ENCODE measurements at regions not wholly inside any gene's neighbourhood (a gene's known extent, or its start where the extent isn't known, plus 50 kb on each side); places are given as distances from the start of the nearest gene placed in this dataset.

DNA sequence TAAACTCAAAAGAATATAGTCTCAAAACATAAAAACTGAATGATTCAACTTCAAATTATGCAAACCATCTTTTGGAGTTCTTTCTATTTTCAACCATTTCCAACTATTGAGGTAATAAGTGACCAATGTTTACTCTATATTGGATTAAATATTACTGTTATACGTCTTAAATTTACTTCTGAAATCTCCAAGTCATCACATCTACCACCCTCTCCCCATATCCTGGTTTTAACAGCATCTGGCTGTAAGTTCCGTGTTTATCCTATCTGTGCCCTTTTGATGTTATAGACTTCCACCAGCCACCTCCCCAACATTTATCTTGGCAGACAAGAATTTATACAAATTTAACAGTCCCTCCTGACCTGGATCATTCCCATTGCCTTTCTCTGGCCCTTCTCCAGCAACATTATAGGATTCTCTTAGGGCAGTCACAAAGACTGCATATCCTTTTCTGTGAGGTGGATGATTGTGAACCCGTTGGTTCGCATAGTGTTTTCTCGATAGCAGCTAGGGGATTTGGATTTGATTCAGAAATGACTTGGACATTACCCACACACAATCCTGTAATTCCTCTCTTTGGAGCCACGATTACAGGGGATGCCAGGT lies 313.4 kb upstream of the FMN2 start:
- CTCF ChIA-PET, result no interaction called here
- no TSS peak for BruUV-seq (replicated peaks)
- TF ChIP-seq, protein P1, sequence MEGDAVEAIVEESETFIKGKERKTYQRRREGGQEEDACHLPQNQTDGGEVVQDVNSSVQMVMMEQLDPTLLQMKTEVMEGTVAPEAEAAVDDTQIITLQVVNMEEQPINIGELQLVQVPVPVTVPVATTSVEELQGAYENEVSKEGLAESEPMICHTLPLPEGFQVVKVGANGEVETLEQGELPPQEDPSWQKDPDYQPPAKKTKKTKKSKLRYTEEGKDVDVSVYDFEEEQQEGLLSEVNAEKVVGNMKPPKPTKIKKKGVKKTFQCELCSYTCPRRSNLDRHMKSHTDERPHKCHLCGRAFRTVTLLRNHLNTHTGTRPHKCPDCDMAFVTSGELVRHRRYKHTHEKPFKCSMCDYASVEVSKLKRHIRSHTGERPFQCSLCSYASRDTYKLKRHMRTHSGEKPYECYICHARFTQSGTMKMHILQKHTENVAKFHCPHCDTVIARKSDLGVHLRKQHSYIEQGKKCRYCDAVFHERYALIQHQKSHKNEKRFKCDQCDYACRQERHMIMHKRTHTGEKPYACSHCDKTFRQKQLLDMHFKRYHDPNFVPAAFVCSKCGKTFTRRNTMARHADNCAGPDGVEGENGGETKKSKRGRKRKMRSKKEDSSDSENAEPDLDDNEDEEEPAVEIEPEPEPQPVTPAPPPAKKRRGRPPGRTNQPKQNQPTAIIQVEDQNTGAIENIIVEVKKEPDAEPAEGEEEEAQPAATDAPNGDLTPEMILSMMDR (conservative IDR thresholded peaks at IDR 0.05; ENCODE audit: low read depth, low read length), result no peak
- TF ChIP-seq EZH2 (IDR thresholded peaks at IDR 0.05; ENCODE audit: borderline replicate concordance, low read depth, low read length, poor library complexity, severe bottlenecking), result no peak
- no peak overlapping the region for H3K4me3 ChIP-seq (ENCODE audit: low read depth, low read length, poor library complexity, severe bottlenecking)
- H3K27ac ChIP-seq (ENCODE audit: low read depth, low read length, poor library complexity, severe bottlenecking), result no peak overlapping the region
- no peaks in the 10 kb centered on the region for H3K4me1 ChIP-seq (ENCODE audit: insufficient read depth, low read length, poor library complexity, severe bottlenecking)
- POLR2A ChIA-PET (ENCODE audit: low non-redundant PET), result no interaction called here
- intact Hi-C loops (cut with micrococcal nuclease; ENCODE audit: unreplicated experiment), result no loop called here
- H3K36me3 ChIP-seq (ENCODE audit: insufficient read depth, low read length, poor library complexity, severe bottlenecking), result no peaks in the 10 kb centered on the region
- no peaks in the 10 kb centered on the region for H3K9me3 ChIP-seq (ENCODE audit: low read depth, low read length, poor library complexity, severe bottlenecking)
- no peaks in the 10 kb centered on the region for H3K27me3 ChIP-seq (replicated peaks; ENCODE audit: insufficient read depth, low read depth, low read length, poor library complexity)
- DNase-seq (ENCODE audit: low spot score), result no peak

DNA sequence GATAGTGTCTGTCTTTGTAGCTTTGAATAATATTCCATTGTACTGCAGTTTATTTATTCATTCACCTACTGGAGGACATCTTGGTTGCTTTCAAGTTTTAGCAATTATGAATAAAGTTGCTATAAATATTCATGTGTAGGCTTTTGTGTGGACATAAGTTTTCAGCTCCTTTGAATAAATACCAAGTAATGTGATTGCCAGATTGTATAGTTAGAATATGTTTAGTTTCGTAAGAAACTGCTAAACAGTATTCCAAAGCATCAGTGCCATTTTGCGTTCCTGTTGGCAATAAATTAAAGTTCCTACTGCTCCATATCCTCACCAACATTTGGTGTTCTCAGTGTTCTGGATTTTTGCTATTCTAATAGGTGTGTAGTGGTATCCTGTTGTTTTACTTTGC lies 311.7 kb upstream of the FMN2 start:
- Histone ChIP-seq H3K4me1 (ENCODE audit: insufficient read depth, low read length, poor library complexity, severe bottlenecking) (no peaks in the 10 kb centered on the region), H3K9me3 (ENCODE audit: low read depth, low read length, poor library complexity, severe bottlenecking) (no peaks in the 10 kb centered on the region), H3K27ac (ENCODE audit: low read depth, low read length, poor library complexity, severe bottlenecking) (no peak overlapping the region), H3K27me3 (replicated peaks; ENCODE audit: insufficient read depth, low read depth, low read length, poor library complexity) (no peaks in the 10 kb centered on the region), H3K36me3 (ENCODE audit: insufficient read depth, low read length, poor library complexity, severe bottlenecking) (no peaks in the 10 kb centered on the region), H3K4me3 (ENCODE audit: low read depth, low read length, poor library complexity, severe bottlenecking) (no peak overlapping the region)
- intact Hi-C loops (cut with micrococcal nuclease; ENCODE audit: unreplicated experiment), result no loop called here
- CTCF ChIA-PET, result no interaction called here
- POLR2A ChIA-PET (ENCODE audit: low non-redundant PET), result no interaction called here
- BruUV-seq (replicated peaks), result no TSS peak
- DNase-seq (ENCODE audit: low spot score), result no peak
- TF ChIP-seq, protein P1 (conservative IDR thresholded peaks at IDR 0.05; ENCODE audit: low read depth, low read length), result no peak
- TF ChIP-seq EZH2 (IDR thresholded peaks at IDR 0.05; ENCODE audit: borderline replicate concordance, low read depth, low read length, poor library complexity, severe bottlenecking), result no peak

- H3K4me1 ChIP-seq (ENCODE audit: insufficient read depth, low read length, poor library complexity, severe bottlenecking), result no peaks in the 10 kb centered on the region
- POLR2A ChIA-PET (ENCODE audit: low non-redundant PET), result no interaction called here
- CTCF ChIA-PET, result no interaction called here
- H3K36me3 ChIP-seq (ENCODE audit: insufficient read depth, low read length, poor library complexity, severe bottlenecking), result no peaks in the 10 kb centered on the region
- TF ChIP-seq EZH2 (IDR thresholded peaks at IDR 0.05; ENCODE audit: borderline replicate concordance, low read depth, low read length, poor library complexity, severe bottlenecking), result no peak
- TF ChIP-seq, protein P1 (conservative IDR thresholded peaks at IDR 0.05; ENCODE audit: low read depth, low read length), result no peak
- H3K27ac ChIP-seq (ENCODE audit: low read depth, low read length, poor library complexity, severe bottlenecking), result no peak overlapping the region
- no TSS peak for BruUV-seq (replicated peaks)
- H3K9me3 ChIP-seq (ENCODE audit: low read depth, low read length, poor library complexity, severe bottlenecking), result no peaks in the 10 kb centered on the region
- DNase-seq (ENCODE audit: low spot score), result no peak
- intact Hi-C loops (cut with micrococcal nuclease; ENCODE audit: unreplicated experiment), result no loop called here
- H3K4me3 ChIP-seq (ENCODE audit: low read depth, low read length, poor library complexity, severe bottlenecking), result no peak overlapping the region
- H3K27me3 ChIP-seq (replicated peaks; ENCODE audit: insufficient read depth, low read depth, low read length, poor library complexity), result no peaks in the 10 kb centered on the region
These were observed 306.8 kb upstream of the FMN2 start for GRCh38 chr1:239784896-239785295.
